HG03196 (cell line): ENCODE measurements at regions not wholly inside any gene's neighbourhood (a gene's known extent, or its start where the extent isn't known, plus 50 kb on each side); places are given as distances from the start of the nearest gene placed in this dataset.

Source experiments
- ATAC-seq: cut with Tn5 transposase; IDR thresholded peaks from one replicate; pipeline ENCODE4 v1.9.1; 2021; ENCODE audit not compliant: unreplicated experiment

DNA sequence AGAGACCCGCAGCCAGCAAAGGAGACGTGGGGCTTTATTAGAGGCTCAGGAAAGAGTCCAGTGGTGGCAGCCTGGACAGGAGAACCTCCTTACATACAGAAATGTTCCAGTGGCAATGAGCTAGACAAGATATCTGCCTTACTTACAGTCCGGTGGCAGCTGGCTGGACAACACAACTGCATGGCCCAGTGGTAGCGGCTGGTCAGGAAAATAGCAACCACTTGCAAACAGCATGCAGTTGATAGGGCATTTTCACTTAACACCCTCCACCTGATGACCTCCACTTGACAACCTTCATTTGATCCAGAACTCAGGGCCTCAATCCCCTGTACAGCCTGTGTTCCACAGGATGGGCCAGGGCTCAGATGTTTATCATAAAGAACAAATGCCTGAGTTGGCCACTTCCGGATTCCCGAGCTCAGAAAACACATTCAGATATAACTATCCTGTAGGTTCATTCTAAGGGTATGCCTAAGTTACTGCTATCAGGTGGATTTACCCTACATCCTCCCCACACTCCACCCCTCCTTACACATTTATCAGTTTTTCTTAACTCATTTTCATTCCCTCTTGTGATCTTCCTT is 63.3 kb upstream of the ITPRID2 start:
- ATAC-seq: no peak

DNA sequence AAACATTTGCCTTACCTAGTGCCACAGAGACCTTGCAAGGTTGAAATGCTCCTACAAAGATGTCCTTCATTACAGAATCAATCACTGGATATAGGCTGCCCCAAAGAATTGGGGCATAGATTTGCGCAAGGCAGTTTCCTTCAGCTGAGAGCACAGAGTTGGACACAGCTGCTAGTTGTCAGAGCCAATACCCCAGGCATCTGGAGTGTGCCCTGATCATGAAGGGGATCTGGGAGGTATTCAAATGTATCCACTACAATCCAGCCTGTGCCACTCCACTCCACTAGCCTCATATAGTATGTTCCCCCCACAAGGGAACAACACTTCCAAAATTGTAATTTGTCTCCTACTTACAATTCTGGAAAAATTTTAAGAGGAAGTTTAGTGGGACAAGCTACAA is 62.3 kb upstream of the ITPRID2 start:
- no peak for ATAC-seq

DNA sequence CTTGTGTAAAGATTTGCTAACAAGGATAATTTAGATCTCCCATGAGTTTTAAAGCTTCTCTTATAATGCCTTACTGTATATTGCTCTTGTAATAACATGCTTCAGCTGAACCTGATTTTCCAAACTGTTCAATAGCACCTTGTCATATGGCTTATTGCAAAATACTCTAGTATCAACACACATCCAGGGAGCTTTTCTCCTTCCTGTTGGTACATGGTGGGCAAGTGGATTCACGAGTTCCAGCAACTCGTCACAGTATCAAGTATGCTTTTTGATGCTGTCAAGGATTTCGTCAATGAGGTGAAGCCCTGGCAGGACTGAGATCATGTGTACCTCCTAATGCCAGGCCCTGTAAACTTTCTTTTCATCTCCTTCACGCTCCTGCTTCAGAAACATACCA is 59.5 kb upstream of the ITPRID2 start:
- ATAC-seq: no peak

DNA sequence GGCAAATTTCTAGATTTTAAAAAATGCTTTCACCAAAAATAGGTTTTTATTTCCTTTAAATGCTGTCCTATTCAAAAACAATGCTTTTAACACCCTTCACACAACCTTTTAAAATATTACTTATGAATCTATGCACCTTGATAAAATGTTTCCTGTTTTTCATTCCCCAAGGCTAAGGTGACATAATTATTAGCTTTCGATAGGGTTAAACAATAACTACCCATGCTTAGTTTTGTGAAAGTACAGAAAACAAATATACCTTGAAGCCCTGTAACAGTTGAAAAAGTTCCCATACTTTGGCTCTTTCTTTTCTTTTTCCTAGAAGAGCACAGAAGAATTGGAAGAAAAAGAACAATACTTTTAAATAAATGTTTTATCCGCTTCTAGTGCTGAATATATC is 54.9 kb upstream of the ITPRID2 start:
- ATAC-seq: peak; percentile 82

DNA sequence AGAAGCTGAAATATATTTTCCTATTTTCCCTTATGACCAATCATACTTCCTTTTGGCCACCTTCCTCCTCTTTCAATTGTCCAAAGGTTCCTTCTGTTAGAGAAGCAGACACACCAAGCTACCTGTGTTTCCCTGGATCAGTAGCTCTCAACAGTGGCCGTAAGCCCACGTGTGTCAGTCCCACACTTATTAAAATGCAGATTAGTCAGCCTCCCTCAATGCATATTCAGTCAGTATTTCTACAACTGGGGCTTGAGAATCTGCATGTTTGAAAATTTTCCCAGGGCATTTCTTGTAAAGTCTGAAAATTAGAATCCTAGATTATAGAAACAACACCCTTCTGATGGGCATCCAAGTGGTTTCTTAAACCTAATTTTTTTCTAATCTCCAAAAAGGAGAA is 54.0 kb upstream of the ITPRID2 start:
- no peak for ATAC-seq

DNA sequence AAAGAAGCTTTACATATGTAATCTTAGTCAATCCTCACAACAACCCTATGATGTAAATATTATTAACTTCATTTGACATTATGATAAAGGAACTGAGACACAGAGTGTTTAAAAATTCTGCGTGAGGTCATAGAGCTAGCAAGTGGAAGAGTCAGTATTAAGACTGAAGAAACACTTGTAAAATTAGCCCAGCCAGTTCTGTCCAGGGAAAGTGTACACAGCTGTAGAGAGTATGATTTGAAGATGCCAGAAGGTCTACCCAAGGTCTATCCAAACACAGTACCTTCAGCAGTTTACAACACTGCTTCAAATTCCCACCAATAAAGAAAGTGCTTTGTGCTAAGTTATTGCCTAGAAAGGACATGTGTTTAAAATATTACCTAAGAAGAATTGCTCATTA is 51.7 kb upstream of the ITPRID2 start:
- no peak for ATAC-seq

DNA sequence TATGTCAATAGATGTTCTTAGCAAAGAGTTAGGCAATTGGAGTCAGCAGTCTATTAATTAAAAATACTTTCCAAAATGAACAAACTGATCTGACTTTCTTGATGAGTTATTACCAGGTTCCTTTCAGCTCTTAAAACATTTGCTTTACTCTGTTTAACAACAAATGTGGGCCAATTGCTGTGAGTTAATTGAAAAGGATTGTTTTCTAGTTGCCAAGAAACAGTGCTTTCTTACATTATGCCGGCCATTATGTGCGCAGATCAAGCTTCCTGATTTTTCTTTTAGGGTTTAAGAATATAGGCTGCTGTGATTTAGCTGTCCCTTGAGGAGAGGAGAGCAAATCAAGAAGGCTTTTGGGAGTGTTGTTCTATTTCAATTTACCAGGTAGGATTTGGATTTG is 50.5 kb upstream of the ITPRID2 start:
- ATAC-seq: no peak
